AG20443 (cell line): ENCODE measurements at regions not wholly inside any gene's neighbourhood (a gene's known extent, or its start where the extent isn't known, plus 50 kb on each side); places are given as distances from the start of the nearest gene placed in this dataset.

ENCODE experiments used
- DNase-seq: peaks from one replicate; pipeline ENCODE4 v3.0.0; 2012; ENCODE audit warnings: low spot score, mixed read lengths

GRCh38 chr5:93320920-93321445, 260.0 kb downstream of the NR2F1-AS1 start:
- DNase-seq, result no peak

- DNase-seq, result no peak
Measured at GRCh38 chr5:93313672-93314071, 267.3 kb downstream of the NR2F1-AS1 start.

GRCh38 chr5:93311881-93312280, 269.1 kb downstream of the NR2F1-AS1 start:
- DNase-seq, result peak; percentile 15

GRCh38 chr5:93307557-93307956, 273.5 kb downstream of the NR2F1-AS1 start:
- no peak for DNase-seq

GRCh38 chr5:93305984-93306383, 275.0 kb downstream of the NR2F1-AS1 start:
- DNase-seq, result no peak

- DNase-seq, result no peak
Measured at GRCh38 chr5:93304456-93305250, 276.4 kb downstream of the NR2F1-AS1 start.

- DNase-seq, result no peak
Measured at GRCh38 chr5:93303291-93303691, 277.7 kb downstream of the NR2F1-AS1 start.

GRCh38 chr5:93302711-93303110, 278.3 kb downstream of the NR2F1-AS1 start:
- DNase-seq, result no peak

DNA sequence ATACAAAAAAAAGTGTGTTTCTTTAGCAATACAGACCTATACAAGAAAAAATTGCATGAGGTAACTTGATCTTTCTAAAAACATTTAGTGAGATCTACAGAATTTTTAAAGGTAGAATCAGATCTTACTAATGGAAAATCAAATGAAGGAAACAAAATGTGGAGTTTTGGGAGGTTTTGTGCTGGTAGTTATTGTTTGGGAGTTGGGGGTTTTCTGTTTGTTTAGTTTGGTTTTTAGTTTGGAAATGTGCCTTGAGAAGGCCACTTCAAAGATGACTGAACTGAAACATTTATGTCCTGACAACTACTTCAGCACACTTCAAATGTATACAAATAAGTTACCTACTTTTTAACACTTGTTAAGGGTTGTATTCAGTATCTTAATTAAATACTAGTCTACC, 280.1 kb downstream of the NR2F1-AS1 start:
- DNase-seq, result no peak

- no peak for DNase-seq
Measured at GRCh38 chr5:93300309-93300923, 280.6 kb downstream of the NR2F1-AS1 start.

DNA sequence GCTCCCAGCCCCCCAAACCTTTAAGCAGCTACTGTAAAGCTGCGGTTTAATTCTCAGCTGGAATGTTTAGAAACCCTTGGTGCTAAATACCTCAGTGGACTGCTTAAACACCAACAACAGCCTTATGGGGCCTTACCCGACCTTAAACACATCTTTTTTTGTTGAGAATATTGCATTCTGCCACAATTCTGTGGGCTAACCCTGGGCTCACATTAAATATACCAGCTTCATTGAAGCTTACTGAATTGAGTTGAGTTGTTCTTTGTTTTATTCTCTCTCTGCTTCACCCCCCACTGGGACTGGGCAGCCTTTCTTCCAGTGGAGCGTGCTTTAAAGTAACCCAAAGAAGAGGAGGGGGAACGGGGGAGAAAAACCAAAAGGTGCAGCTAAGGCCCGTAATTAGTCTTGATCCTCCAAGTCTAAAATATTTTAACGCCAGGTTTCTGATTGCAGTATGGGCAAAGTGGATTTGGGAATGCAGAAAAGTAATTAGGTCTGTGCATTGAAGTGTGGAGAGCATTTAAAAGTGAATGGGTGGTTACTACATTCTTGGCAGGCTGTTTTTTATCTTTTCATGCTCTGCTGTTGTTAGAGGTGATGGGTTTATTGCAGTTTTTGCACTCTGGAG, 281.2 kb downstream of the NR2F1-AS1 start:
- DNase-seq, result no peak

DNA sequence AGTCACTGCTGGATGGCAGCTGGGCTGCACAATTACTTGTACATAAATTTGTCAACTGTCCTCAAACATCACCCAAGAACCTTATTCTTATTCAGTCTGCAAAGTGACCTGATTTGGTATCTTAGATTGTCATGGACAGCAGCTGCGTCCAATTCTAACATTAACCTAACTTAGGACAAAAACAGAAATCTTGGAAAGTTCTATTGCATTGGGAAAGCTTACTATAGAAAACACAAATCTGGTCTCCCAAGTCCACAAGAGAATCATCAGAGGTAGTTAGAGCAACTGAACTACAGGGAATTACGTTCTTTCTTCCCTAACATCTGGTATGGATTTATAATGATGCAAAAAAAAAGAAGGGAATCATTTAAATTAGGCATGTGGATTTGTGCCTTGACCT, 283.9 kb downstream of the NR2F1-AS1 start:
- DNase-seq, result no peak

DNA sequence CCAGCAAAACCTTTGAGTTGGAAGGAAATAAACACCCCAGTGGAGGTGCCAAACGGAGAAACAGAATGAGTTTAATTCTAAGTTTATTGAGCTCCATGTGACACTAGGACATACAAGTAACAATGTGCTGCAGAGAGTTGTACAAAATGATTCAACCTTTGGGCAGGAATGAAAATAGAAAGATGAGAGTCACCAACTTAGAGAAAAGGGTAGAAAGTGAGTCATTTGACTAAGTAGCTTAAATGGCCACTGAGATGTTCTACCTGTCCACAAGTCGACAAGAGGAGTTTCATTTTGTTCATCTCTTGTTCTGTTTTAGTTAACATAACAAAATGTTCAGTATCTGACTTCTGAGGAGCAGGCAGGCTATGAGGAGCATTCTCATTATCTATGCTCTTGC, 284.7 kb downstream of the NR2F1-AS1 start:
- DNase-seq, result no peak

DNA sequence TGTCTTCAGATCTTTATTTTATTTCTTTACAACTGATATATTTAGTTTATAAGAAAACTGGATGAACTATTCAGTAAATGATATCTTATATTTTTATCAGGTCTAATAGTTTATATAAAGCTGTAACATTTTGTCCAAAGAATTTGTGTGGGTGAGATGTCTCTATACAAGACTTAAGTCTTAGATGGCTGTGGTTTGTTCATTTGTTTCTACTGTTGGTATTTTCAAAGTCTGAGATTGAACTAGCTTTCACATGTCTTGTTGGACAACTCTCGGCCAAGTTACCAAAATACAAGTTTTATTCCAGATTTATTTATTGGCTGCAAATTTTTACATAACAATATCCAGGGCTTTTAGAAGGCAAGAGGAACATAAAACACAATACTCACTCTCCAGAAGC, 286.0 kb downstream of the NR2F1-AS1 start:
- no peak for DNase-seq

DNA sequence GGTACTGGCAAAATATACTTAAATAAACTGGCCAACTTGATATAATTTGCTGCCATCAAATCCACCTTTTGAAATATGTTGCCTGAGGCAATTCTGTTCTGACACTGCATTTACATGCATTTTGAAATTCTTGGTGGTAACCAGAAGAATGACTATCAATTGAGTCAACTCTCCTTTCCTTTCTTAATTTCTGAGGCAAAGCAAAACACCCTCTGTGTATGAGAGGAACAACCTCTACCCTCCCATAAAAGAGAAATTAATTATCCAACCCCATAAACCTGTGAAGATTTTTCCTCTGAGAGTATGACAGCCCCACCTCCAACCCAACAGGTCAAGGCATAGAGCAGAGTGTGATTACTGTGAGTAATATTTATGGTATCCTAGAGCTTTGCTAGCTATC, 286.8 kb downstream of the NR2F1-AS1 start:
- peak; percentile 45 for DNase-seq

DNA sequence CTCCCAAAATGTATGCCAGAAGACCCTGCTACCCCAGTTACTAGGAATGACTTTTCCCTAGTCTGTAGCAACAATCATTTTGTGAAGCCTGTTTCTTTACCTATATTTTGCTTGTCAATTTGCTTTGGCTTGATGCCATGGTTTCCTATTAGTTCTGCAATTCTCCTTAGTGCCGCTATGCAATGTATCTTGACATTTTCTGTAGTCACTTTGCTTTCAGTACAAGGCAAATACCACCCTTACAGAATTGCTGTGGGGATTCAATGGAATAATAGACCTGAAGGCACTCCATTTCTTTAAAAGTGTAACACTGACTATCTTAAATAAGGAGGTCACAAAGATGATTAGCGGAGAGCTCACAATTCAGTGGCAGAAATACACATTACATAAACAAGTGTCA, 291.1 kb downstream of the NR2F1-AS1 start:
- no peak for DNase-seq

DNA sequence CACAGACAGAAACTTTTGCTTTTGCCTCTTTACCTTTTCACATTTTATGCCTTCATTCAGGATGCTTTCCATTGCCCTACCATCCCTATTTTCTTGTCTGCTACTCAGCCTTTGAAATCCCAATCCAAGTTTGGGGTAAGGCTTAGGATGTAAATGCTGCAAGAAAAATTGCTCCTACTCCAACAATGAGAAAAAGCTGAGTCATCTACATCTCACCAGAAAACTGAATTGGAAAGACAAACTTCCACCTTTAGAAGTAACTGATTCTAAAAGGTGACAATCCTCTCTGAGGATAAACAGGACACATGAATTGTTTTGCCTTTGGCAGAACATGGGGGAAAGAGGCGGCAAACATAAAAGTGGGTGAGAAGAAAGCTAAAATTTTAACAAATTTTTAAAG, 295.6 kb downstream of the NR2F1-AS1 start:
- no peak for DNase-seq

GRCh38 chr5:93281980-93282772, 298.8 kb downstream of the NR2F1-AS1 start:
- no peak for DNase-seq

GRCh38 chr5:93280518-93280917, 300.5 kb downstream of the NR2F1-AS1 start:
- DNase-seq, result no peak

- no peak for DNase-seq
Measured at GRCh38 chr5:93279296-93279963, 301.6 kb downstream of the NR2F1-AS1 start.

GRCh38 chr5:93278896-93279295, 302.1 kb downstream of the NR2F1-AS1 start:
- DNase-seq, result no peak

GRCh38 chr5:93277051-93277450, 304.0 kb downstream of the NR2F1-AS1 start:
- DNase-seq, result no peak
